Caco-2 (cell line): ENCODE measurements at regions not wholly inside any gene's neighbourhood (a gene's known extent, or its start where the extent isn't known, plus 50 kb on each side); places are given as distances from the start of the nearest gene placed in this dataset.
A peak's percentile ranks its signal among the peaks of the same experiment; 100 is the strongest.

Source experiments
- BruUV-seq: library from RNA; stranded (reverse); fragments of 400-500 nt; replicated peaks from 2 replicates; lab custom pipeline; 2021; lab: Mats Ljungman, UMichigan
- CTCF ChIA-PET: fragments of 300-600 bp; sonication (Branson Sonifier 250); formaldehyde crosslinking; loops from one replicate; lab custom pipeline; 2022; ENCODE audit warnings: antibody characterized with exemption; lab: Charles Lee
- POLR2A ChIA-PET: fragments of 300-600 bp; sonication (Branson Sonifier 250); formaldehyde crosslinking; loops from one replicate; lab custom pipeline; 2022; ENCODE audit warnings: antibody characterized with exemption; lab: Charles Lee
- DNase-seq, 2 experiments: peaks; one replicate each; pipeline versions ENCODE4 v3.0.0 to v3.0.0-alpha.2; 2020 to 2022
- H3K27me3 ChIP-seq: replicated peaks from 2 replicates; pipeline ENCODE4 v1.6.0; 2011; ENCODE audit warnings: low read length; ENCODE audit not compliant: control insufficient read depth, insufficient read depth
- H3K36me3 ChIP-seq: 2 replicates; pipeline ENCODE4 v1.5.1; 2011; ENCODE audit warnings: low read length; ENCODE audit not compliant: control insufficient read depth, insufficient read depth
- H3K4me1 ChIP-seq: fragments of 250-450 bp; sonication (Bioruptor Pico); 2 replicates; pipeline ENCODE4 v1.5.1; 2020; ENCODE audit warnings: mild to moderate bottlenecking
- H3K4me3 ChIP-seq: 2 replicates; pipeline ENCODE4 v1.5.1; 2011; ENCODE audit warnings: low read depth, mild to moderate bottlenecking, control low read depth, low read length
- H3K9me3 ChIP-seq: fragments of 250-450 bp; sonication (Bioruptor Pico); 2 replicates; pipeline ENCODE4 v1.5.1; 2020; ENCODE audit warnings: mild to moderate bottlenecking, moderate library complexity
- H3K27ac Mint-ChIP-seq: one replicate; pipeline ENCODE4 v1.8.0; 2022; ENCODE audit warnings: mixed read lengths; ENCODE audit not compliant: unreplicated experiment
- H3K27me3 Mint-ChIP-seq: one replicate; pipeline ENCODE4 v1.8.0; 2022; ENCODE audit warnings: mixed read lengths; ENCODE audit not compliant: insufficient read depth, unreplicated experiment
- H3K36me3 Mint-ChIP-seq: one replicate; pipeline ENCODE4 v1.8.0; 2022; ENCODE audit warnings: mild to moderate bottlenecking, mixed read lengths; ENCODE audit not compliant: insufficient read depth, unreplicated experiment
- H3K4me1 Mint-ChIP-seq: one replicate; pipeline ENCODE4 v1.8.0; 2022; ENCODE audit warnings: low read depth, mixed read lengths; ENCODE audit not compliant: unreplicated experiment
- H3K4me3 Mint-ChIP-seq: one replicate; pipeline ENCODE4 v1.8.0; 2022; ENCODE audit warnings: mild to moderate bottlenecking, moderate library complexity, mixed read lengths; ENCODE audit not compliant: unreplicated experiment
- H3K9me3 Mint-ChIP-seq: one replicate; pipeline ENCODE4 v1.8.0; 2022; ENCODE audit warnings: mixed read lengths; ENCODE audit not compliant: unreplicated experiment
- CTCF ChIP-seq, 2 experiments: fragments of 200-600 bp in 1 of 2; IDR thresholded peaks; 1 replicate in 1 of 2; 2 replicates in 1 of 2; pipeline versions ENCODE4 v1.5.1 to v1.8.0; 2011 to 2022; ENCODE audit warnings: antibody characterized with exemption in 1 of 2, control low read depth in 1 of 2, inconsistent platforms in 1 of 2, low read depth in 1 of 2, low read length in 1 of 2, mild to moderate bottlenecking in 1 of 2, moderate library complexity in 1 of 2; ENCODE audit not compliant: insufficient read depth in 1 of 2, severe bottlenecking in 1 of 2, unreplicated experiment in 1 of 2
- intact Hi-C: fragments of 100-400 bp; cut with micrococcal nuclease; formaldehyde crosslinking; loops from one replicate; pipeline ENCODE4 v1.10.0; 2022; ENCODE audit not compliant: unreplicated experiment

- TF ChIP-seq CTCF (IDR thresholded peaks at IDR 0.05; ENCODE audit: insufficient read depth in 1 of 2, low read depth in 1 of 2, low read length in 1 of 2, severe bottlenecking in 1 of 2, unreplicated experiment in 1 of 2), result no peak
- POLR2A ChIA-PET, result interaction anchor here (0.6 kb wide), 1 partner anchor 767 kb away, joined by 4 read pairs; no protein-coding TSS in a partner anchor
- H3K27me3 ChIP-seq, result no peaks in the 10 kb centered on the region
- no peak overlapping the region for H3K4me3 ChIP-seq
- Mint-ChIP-seq H3K27me3 (no peaks in the 10 kb centered on the region), H3K36me3 (no peaks in the 10 kb centered on the region), H3K4me3 (no peak overlapping the region), H3K4me1 (peaks cover 27% of the 10 kb centered on the region), H3K27ac (no peak overlapping the region), H3K9me3 (no peaks in the 10 kb centered on the region)
- intact Hi-C loops, result no loop called here
- no peaks in the 10 kb centered on the region for H3K9me3 ChIP-seq
- DNase-seq, result peak; percentile 13 to 40
- CTCF ChIA-PET, result no interaction called here
- peaks cover 14% of the 10 kb centered on the region for H3K4me1 ChIP-seq
- no peaks in the 10 kb centered on the region for H3K36me3 ChIP-seq
- BruUV-seq, result no TSS peak
Measured at GRCh38 chr2:217433522-217433921, 569.3 kb downstream of the TNS1 start.

GRCh38 chr2:217431577-217432269 is 571.1 kb downstream of the TNS1 start:
- no peak for DNase-seq
- Mint-ChIP-seq H3K36me3 (no peaks in the 10 kb centered on the region), H3K9me3 (no peaks in the 10 kb centered on the region), H3K4me1 (peaks cover 27% of the 10 kb centered on the region), H3K27ac (no peak overlapping the region), H3K27me3 (peaks cover 5% of the 10 kb centered on the region), H3K4me3 (no peak overlapping the region)
- Histone ChIP-seq H3K36me3 (no peaks in the 10 kb centered on the region), H3K9me3 (no peaks in the 10 kb centered on the region), H3K4me3 (no peak overlapping the region), H3K27me3 (no peaks in the 10 kb centered on the region), H3K4me1 (peaks cover 14% of the 10 kb centered on the region)
- intact Hi-C loops, result no loop called here
- no TSS peak for BruUV-seq
- POLR2A ChIA-PET, result no interaction called here
- TF ChIP-seq CTCF (IDR thresholded peaks at IDR 0.05; ENCODE audit: insufficient read depth in 1 of 2, low read depth in 1 of 2, low read length in 1 of 2, severe bottlenecking in 1 of 2, unreplicated experiment in 1 of 2), result no peak
- CTCF ChIA-PET, result no interaction called here

GRCh38 chr2:217430916-217431576 is 571.2 kb upstream of the TNP1 start:
- intact Hi-C loops, result no loop called here

More at GRCh38 chr2:217430916-217431576, 571.2 kb upstream of the TNP1 start:
- Histone ChIP-seq H3K4me3 (no peak overlapping the region), H3K36me3 (no peaks in the 10 kb centered on the region), H3K27me3 (no peaks in the 10 kb centered on the region), H3K4me1 (peaks cover 14% of the 10 kb centered on the region), H3K9me3 (no peaks in the 10 kb centered on the region)
- no peaks in the 10 kb centered on the region for H3K9me3 Mint-ChIP-seq
- peaks cover 21% of the 10 kb centered on the region for H3K4me1 Mint-ChIP-seq
- CTCF ChIA-PET, result no interaction called here
- no peaks in the 10 kb centered on the region for H3K36me3 Mint-ChIP-seq
- no peak for DNase-seq
- peaks cover 5% of the 10 kb centered on the region for H3K27me3 Mint-ChIP-seq
- no TSS peak for BruUV-seq
- no peak overlapping the region for H3K4me3 Mint-ChIP-seq
- no peak for TF ChIP-seq CTCF (IDR thresholded peaks at IDR 0.05; ENCODE audit: insufficient read depth in 1 of 2, low read depth in 1 of 2, low read length in 1 of 2, severe bottlenecking in 1 of 2, unreplicated experiment in 1 of 2)
- POLR2A ChIA-PET, result no interaction called here
- no peak overlapping the region for H3K27ac Mint-ChIP-seq
